ENCODE measurements at regions not wholly inside any gene's neighbourhood (a gene's known extent, or its start where the extent isn't known, plus 50 kb on each side); places are given as distances from the start of the nearest gene placed in this dataset.

GRCh38 chr3:31481697-31482096 lies 51.0 kb upstream of the STT3B start:
- Histone ChIP-seq H4K20me1 (ENCODE audit: insufficient read depth, low read length, poor library complexity, severe bottlenecking) (no peaks in the 10 kb centered on the region), H3K36me3 (ENCODE audit: insufficient read depth, low read length) (no peaks in the 10 kb centered on the region), H3K4me2 (ENCODE audit: low read depth, low read length, poor library complexity, severe bottlenecking) (no peak overlapping the region), H2AFZ (ENCODE audit: low read length) (no peak overlapping the region), H3K4me3 (ENCODE audit: low read length, poor library complexity, severe bottlenecking) (no peak overlapping the region), H3K27me3 (ENCODE audit: insufficient read depth, low read length, poor library complexity, severe bottlenecking) (no peaks in the 10 kb centered on the region), H3K4me1 (ENCODE audit: insufficient read depth, low read length, poor library complexity, severe bottlenecking) (peaks cover 20% of the 10 kb centered on the region), H3K79me2 (ENCODE audit: insufficient read depth, low read length) (no peaks in the 10 kb centered on the region), H3F3A (ENCODE audit: low read depth) (no peaks in the 10 kb centered on the region), H3K9me3 (ENCODE audit: insufficient read depth, low read depth, low read length) (no peaks in the 10 kb centered on the region), H3K9me2 (replicated peaks; ENCODE audit: low read depth, low read length) (no peaks in the 10 kb centered on the region), H3K9ac (ENCODE audit: low read depth, low read length, poor library complexity, severe bottlenecking) (no peak overlapping the region)
- TF ChIP-seq EZH2phosphoT487 (IDR thresholded peaks at IDR 0.05; ENCODE audit: borderline replicate concordance) = no peak
- no peak for TF ChIP-seq CTCF (conservative IDR thresholded peaks at IDR 0.05; ENCODE audit: low read length)

- H3K9ac ChIP-seq (ENCODE audit: low read depth, low read length, poor library complexity, severe bottlenecking) = no peak overlapping the region
- no peaks in the 10 kb centered on the region for H3K9me3 ChIP-seq (ENCODE audit: insufficient read depth, low read depth, low read length)
- TF ChIP-seq CTCF (conservative IDR thresholded peaks at IDR 0.05; ENCODE audit: low read length) (no peak), EZH2phosphoT487 (IDR thresholded peaks at IDR 0.05; ENCODE audit: borderline replicate concordance) (no peak)
- no peak overlapping the region for H3K4me2 ChIP-seq (ENCODE audit: low read depth, low read length, poor library complexity, severe bottlenecking)
- H3F3A ChIP-seq (ENCODE audit: low read depth) = no peaks in the 10 kb centered on the region
- H3K4me1 ChIP-seq (ENCODE audit: insufficient read depth, low read length, poor library complexity, severe bottlenecking) = peaks cover 18% of the 10 kb centered on the region
- H3K27me3 ChIP-seq (ENCODE audit: insufficient read depth, low read length, poor library complexity, severe bottlenecking) = no peaks in the 10 kb centered on the region
- no peaks in the 10 kb centered on the region for H3K36me3 ChIP-seq (ENCODE audit: insufficient read depth, low read length)
- no peaks in the 10 kb centered on the region for H3K9me2 ChIP-seq (replicated peaks; ENCODE audit: low read depth, low read length)
- no peaks in the 10 kb centered on the region for H4K20me1 ChIP-seq (ENCODE audit: insufficient read depth, low read length, poor library complexity, severe bottlenecking)
- H3K4me3 ChIP-seq (ENCODE audit: low read length, poor library complexity, severe bottlenecking) = no peak overlapping the region
- no peak overlapping the region for H2AFZ ChIP-seq (ENCODE audit: low read length)
- no peaks in the 10 kb centered on the region for H3K79me2 ChIP-seq (ENCODE audit: insufficient read depth, low read length)
These were observed 50.1 kb upstream of the STT3B start for GRCh38 chr3:31482493-31483200.

All from Loucy (cell line).